GM15510 (cell line): ENCODE measurements at regions not wholly inside any gene's neighbourhood (a gene's known extent, or its start where the extent isn't known, plus 50 kb on each side); places are given as distances from the start of the nearest gene placed in this dataset.

ENCODE experiments used
- POLR2A ChIP-seq: IDR thresholded peaks from 3 replicates; pipeline ENCODE4 v1.6.1; 2011; ENCODE audit warnings: borderline replicate concordance; ENCODE audit not compliant: insufficient read length; ENCODE audit errors: extremely low read depth

- no peak for TF ChIP-seq POLR2A
Observed at GRCh38 chr4:13678186-13678924, 50.8 kb upstream of the BOD1L1 start.

GRCh38 chr4:13681570-13681969, 54.0 kb upstream of the BOD1L1 start:
- no peak for TF ChIP-seq POLR2A

- TF ChIP-seq POLR2A, result no peak
Observed at GRCh38 chr4:13694256-13694655, 66.7 kb upstream of the BOD1L1 start.

- TF ChIP-seq POLR2A, result no peak
Observed at GRCh38 chr4:13698296-13698695, 70.8 kb upstream of the BOD1L1 start.

- TF ChIP-seq POLR2A, result no peak
Observed at GRCh38 chr4:13700021-13700857, 72.7 kb upstream of the BOD1L1 start.

- TF ChIP-seq POLR2A, result no peak
Observed at GRCh38 chr4:13701937-13702446, 74.5 kb upstream of the BOD1L1 start.

GRCh38 chr4:13703096-13703495, 75.6 kb upstream of the BOD1L1 start:
- no peak for TF ChIP-seq POLR2A

- no peak for TF ChIP-seq POLR2A
Observed at GRCh38 chr4:13704035-13704434, 76.5 kb upstream of the BOD1L1 start.

- TF ChIP-seq POLR2A, result no peak
Observed at GRCh38 chr4:13704761-13705160, 77.2 kb upstream of the BOD1L1 start.

- TF ChIP-seq POLR2A, result no peak
Observed at GRCh38 chr4:13705521-13706041, 78.1 kb upstream of the BOD1L1 start.

GRCh38 chr4:13706120-13706519, 78.6 kb upstream of the BOD1L1 start:
- no peak for TF ChIP-seq POLR2A

- TF ChIP-seq POLR2A, result no peak
Observed at GRCh38 chr4:13706716-13707115, 79.2 kb upstream of the BOD1L1 start.

GRCh38 chr4:13710246-13710885, 82.8 kb upstream of the BOD1L1 start:
- TF ChIP-seq POLR2A, result no peak

GRCh38 chr4:13711233-13711785, 83.8 kb upstream of the BOD1L1 start:
- no peak for TF ChIP-seq POLR2A

GRCh38 chr4:13721894-13722293, 94.4 kb upstream of the BOD1L1 start:
- TF ChIP-seq POLR2A, result no peak
